GM21515 (cell line): ENCODE measurements at regions not wholly inside any gene's neighbourhood (a gene's known extent, or its start where the extent isn't known, plus 50 kb on each side); places are given as distances from the start of the nearest gene placed in this dataset.
"Not testable (repeated sequence)": the region's sequence is repeated elsewhere in the genome, so short reads cannot be mapped to it uniquely, and the experiment has no call there.

ENCODE experiments used
- ATAC-seq: cut with Tn5 transposase; IDR thresholded peaks from one replicate; pipeline ENCODE4 v1.9.1; 2021; ENCODE audit not compliant: unreplicated experiment

- ATAC-seq = no peak
Observed at GRCh38 chr5:40233268-40233667, 446.4 kb upstream of the PTGER4 start.

- no peak for ATAC-seq
Observed at GRCh38 chr5:40227931-40228330, 451.8 kb upstream of the PTGER4 start.

GRCh38 chr5:40227366-40227765 lies 452.3 kb upstream of the PTGER4 start:
- no peak for ATAC-seq

- no peak for ATAC-seq
Observed at GRCh38 chr5:40226906-40227305, 452.8 kb upstream of the PTGER4 start.

- not testable (repeated sequence) for ATAC-seq
Observed at GRCh38 chr5:40225147-40225546, 454.6 kb upstream of the PTGER4 start.

GRCh38 chr5:40224421-40224820 lies 455.3 kb upstream of the PTGER4 start:
- no peak for ATAC-seq

- ATAC-seq = peak; percentile 49
Observed at GRCh38 chr5:40223884-40224402, 455.8 kb upstream of the PTGER4 start.

GRCh38 chr5:40221796-40222195 lies 457.9 kb upstream of the PTGER4 start:
- no peak for ATAC-seq

GRCh38 chr5:40221255-40221654 lies 458.5 kb upstream of the PTGER4 start:
- no peak for ATAC-seq

- ATAC-seq = no peak
Observed at GRCh38 chr5:40220260-40220659, 459.5 kb upstream of the PTGER4 start.

- no peak for ATAC-seq
Observed at GRCh38 chr5:40217553-40217952, 462.2 kb upstream of the PTGER4 start.

GRCh38 chr5:40210694-40211093 lies 469.0 kb upstream of the PTGER4 start:
- ATAC-seq = no peak

GRCh38 chr5:40206030-40206429 lies 473.7 kb upstream of the PTGER4 start:
- ATAC-seq = no peak

- no peak for ATAC-seq
Observed at GRCh38 chr5:40204144-40204543, 475.6 kb upstream of the PTGER4 start.

- ATAC-seq = no peak
Observed at GRCh38 chr5:40202814-40203440, 476.8 kb upstream of the PTGER4 start.

GRCh38 chr5:40198736-40199135 lies 481.0 kb upstream of the PTGER4 start:
- no peak for ATAC-seq

GRCh38 chr5:40195574-40195973 lies 484.1 kb upstream of the PTGER4 start:
- ATAC-seq = not testable (repeated sequence)

- ATAC-seq = no peak
Observed at GRCh38 chr5:40191150-40191549, 488.6 kb upstream of the PTGER4 start.

- no peak for ATAC-seq
Observed at GRCh38 chr5:40172721-40173120, 507.0 kb upstream of the PTGER4 start.

- no peak for ATAC-seq
Observed at GRCh38 chr5:40171971-40172370, 507.7 kb upstream of the PTGER4 start.

GRCh38 chr5:40167283-40167682 lies 512.4 kb upstream of the PTGER4 start:
- ATAC-seq = no peak

GRCh38 chr5:40166802-40167201 lies 512.9 kb upstream of the PTGER4 start:
- no peak for ATAC-seq
